Spinal cord (tissue), 9 donors: ENCODE measurements at regions not wholly inside any gene's neighbourhood (a gene's known extent, or its start where the extent isn't known, plus 50 kb on each side); places are given as distances from the start of the nearest gene placed in this dataset.

Experiments used
- DNase-seq, 6 donors: peaks; one replicate each; pipeline versions ENCODE4 v3.0.0 to v3.0.0-alpha.2; 2013 to 2015; ENCODE audit warnings: low spot score in 6 of 6, low read depth in 4 of 6
- H3K27ac ChIP-seq: one replicate; pipeline ENCODE4 v1.5.1; 2013; ENCODE audit warnings: low read depth, low read length, control low read depth
- H3K27me3 ChIP-seq: one replicate; pipeline ENCODE4 v1.6.1; 2013; ENCODE audit warnings: low read length; ENCODE audit not compliant: control insufficient read depth, insufficient read depth
- H3K36me3 ChIP-seq: one replicate; pipeline ENCODE4 v1.6.1; 2013; ENCODE audit warnings: low read length; ENCODE audit not compliant: control insufficient read depth, insufficient read depth
- H3K4me1 ChIP-seq: one replicate; pipeline ENCODE4 v1.6.1; 2013; ENCODE audit warnings: low read length; ENCODE audit not compliant: control insufficient read depth, insufficient read depth
- H3K4me3 ChIP-seq: one replicate; pipeline ENCODE4 v1.5.1; 2013; ENCODE audit warnings: low read depth, low read length, control low read depth
- H3K9me3 ChIP-seq: one replicate; pipeline ENCODE4 v1.6.1; 2013; ENCODE audit warnings: low read length; ENCODE audit not compliant: control insufficient read depth, insufficient read depth
- WGBS: methylation state at CpG from one replicate; pipeline ENCODE4 v1.1.5; 2013; ENCODE audit warnings: missing lambda C conversion rate; ENCODE audit not compliant: insufficient coverage; 5-methylcytosine and 5-hydroxymethylcytosine counted together
- donor health status: healthy.

DNA sequence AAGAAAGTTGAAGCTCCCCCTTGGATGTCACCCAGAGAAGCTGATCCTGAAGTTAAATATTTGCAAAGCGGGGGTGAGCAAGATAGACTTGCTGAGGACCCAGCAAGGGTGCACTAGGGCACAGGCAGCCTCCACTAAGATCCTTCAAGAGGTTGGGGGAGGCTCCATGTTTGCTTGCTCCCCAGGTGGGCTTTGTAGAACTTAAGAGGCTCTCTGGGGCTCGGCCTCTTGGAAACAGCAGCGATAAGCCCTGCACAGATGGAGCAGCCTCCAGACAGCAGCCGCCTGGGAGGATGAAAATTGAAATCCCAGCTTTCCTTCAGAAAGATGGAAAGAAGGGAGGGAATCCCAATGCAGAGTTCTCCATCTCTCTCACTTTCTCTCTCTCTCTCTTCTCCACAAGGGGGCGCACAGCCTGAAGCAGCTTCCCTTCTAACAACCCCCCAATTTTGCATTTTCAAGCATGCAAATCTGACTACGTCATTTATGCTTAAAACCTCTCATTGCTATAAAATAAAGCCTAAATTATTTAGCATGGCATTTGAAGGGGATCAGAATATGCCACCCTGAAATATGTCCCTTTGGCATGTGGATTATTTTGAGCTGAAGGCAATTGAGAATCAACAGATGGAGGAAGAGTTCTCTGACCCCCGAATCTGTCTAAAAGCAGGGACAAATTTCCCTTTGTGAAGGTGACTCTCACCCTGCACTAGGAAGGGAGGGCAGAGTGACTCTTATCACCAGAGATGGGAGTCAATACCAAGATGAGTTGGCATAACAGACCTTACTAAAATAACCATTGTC is 185.7 kb upstream of the KLHL29 start:
- Histone ChIP-seq H3K4me3 (no peak overlapping the region), H3K36me3 (no peaks in the 10 kb centered on the region), H3K4me1 (no peaks in the 10 kb centered on the region), H3K27me3 (no peaks in the 10 kb centered on the region), H3K27ac (no peak overlapping the region), H3K9me3 (no peaks in the 10 kb centered on the region)
- DNase-seq: no peak
- 81% methylated on average over 4 of the region's 7 CpGs for WGBS

DNA sequence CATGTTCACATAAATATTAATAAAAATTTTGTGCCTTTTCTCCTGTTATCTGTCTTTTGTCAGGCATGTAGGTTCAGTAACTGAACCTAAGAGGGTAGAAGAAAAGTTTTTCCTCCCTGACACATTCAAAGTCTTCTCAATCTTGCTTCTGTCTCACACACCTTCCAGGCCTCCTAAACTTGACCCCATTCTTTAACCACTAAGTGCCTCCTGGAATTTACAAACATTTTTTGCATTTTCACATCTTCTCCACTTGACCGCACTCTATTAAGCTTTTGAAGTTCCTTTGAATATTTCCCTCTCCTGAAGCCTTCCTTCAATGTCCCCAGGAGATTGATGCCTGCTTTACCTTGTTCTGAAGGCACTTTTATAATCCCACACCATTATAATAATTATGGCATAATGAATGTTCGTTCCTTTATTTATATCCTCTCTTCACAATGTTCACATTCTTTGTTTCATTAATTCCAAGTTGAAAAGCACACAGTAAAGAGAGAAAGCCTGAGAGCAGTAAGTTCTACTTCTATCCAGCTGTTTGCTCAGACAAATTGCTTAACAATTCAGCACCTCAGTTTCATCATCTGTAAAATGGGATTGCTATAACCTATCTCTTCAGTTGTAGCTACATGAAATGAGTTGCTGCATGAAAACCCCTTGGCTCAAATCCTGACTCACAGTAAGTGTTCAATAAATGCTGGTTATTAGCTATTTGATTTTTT is 184.8 kb upstream of the KLHL29 start:
- no peak for DNase-seq
- no peak overlapping the region for H3K27ac ChIP-seq
- H3K36me3 ChIP-seq: no peaks in the 10 kb centered on the region
- no peak overlapping the region for H3K4me3 ChIP-seq
- no peaks in the 10 kb centered on the region for H3K9me3 ChIP-seq
- whole genome bisulfite sequencing: 100% methylated on average over 1 of the region's 2 CpGs
- no peaks in the 10 kb centered on the region for H3K4me1 ChIP-seq
- H3K27me3 ChIP-seq: no peaks in the 10 kb centered on the region

DNA sequence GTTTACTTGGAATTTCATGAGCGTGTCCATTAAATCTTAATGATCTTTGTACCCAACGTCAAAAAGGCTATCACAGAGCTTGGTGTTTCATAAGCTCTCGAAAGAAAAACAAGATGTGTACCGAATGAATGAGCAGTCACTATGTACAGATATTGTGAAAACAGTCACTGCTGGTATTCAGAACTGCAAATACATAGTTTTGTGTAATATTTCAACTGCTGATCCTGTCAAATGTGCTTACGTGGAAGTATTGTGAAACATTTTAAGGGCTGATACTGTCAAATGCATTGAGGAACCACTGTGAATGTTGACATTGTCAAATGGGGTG is 184.2 kb upstream of the KLHL29 start:
- Histone ChIP-seq H3K27me3 (no peaks in the 10 kb centered on the region), H3K4me3 (no peak overlapping the region), H3K27ac (no peak overlapping the region), H3K36me3 (no peaks in the 10 kb centered on the region), H3K4me1 (no peaks in the 10 kb centered on the region), H3K9me3 (no peaks in the 10 kb centered on the region)
- 97% methylated on average over 5 of the region's 5 CpGs for WGBS
- no peak for DNase-seq

DNA sequence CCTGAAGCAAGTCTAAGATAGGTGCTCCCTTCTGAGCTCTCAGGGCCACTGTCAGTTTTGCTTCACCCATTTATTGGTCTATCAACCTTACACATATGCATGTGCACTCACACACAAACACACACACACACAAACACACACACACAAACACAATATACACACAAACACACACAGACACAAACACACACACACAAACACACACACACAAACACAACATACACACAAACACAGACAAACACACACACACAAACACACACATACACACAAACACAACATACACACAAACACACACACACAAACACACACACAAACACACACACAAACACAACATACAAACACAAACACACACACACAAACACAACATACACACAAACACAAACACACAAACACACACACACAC is 181.6 kb upstream of the KLHL29 start:
- no peaks in the 10 kb centered on the region for H3K36me3 ChIP-seq
- H3K9me3 ChIP-seq: no peaks in the 10 kb centered on the region
- H3K27me3 ChIP-seq: no peaks in the 10 kb centered on the region
- DNase-seq: no peak
- no peak overlapping the region for H3K27ac ChIP-seq
- no peaks in the 10 kb centered on the region for H3K4me1 ChIP-seq
- no peak overlapping the region for H3K4me3 ChIP-seq

DNA sequence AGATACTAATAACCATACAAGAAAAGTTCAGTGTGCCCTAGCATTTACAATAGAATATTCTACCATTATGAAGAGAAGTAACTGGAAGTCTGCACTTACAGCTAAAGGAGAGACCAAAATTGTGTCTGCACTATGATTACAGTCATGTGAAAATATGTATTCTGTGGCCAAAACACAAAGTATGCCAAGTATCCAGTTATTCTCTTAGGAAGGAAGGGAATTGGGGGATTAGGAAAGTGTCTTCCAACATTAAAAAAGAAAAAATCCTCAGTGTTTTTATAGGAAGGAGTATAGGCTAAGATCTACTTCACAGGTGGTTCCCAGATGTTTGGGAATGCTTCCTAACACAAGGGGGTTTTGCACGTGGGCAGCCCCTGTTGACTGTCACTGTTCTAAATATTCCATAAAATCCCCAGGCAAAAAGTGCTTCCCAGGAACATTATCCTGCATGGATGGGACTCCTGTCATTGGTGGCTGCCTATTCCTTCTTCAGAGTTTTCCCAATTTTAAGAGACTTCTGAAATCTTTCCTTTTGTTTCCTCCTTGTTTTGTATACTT is 180.2 kb upstream of the KLHL29 start:
- 43% methylated on average over 1 of the region's 1 CpG for WGBS

DNA sequence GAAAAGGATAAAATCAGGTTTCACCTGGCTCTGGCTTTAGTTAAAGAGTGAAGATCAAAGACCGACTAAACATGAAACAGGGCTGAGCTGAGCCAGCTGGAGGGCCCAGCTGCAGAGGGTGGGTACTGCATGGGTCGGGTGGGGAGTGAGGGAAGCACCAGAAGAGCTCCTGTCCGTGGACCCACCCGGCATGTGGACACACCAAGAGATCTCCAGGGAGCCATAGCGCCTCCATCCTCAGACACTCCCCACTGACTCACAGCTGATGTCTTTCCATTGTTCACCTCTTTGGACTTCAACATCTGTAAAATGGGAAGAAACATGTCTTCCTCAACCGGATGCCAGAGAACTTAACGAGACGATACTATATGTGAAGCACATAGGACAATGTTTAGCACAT is 178.3 kb upstream of the KLHL29 start:
- DNase-seq: no peak
- no peak overlapping the region for H3K27ac ChIP-seq
- no peaks in the 10 kb centered on the region for H3K36me3 ChIP-seq
- H3K27me3 ChIP-seq: no peaks in the 10 kb centered on the region
- H3K9me3 ChIP-seq: no peaks in the 10 kb centered on the region
- H3K4me1 ChIP-seq: no peaks in the 10 kb centered on the region
- H3K4me3 ChIP-seq: no peak overlapping the region
- WGBS: 100% methylated on average over 1 of the region's 8 CpGs

More for the DNA sequence above, 180.2 kb upstream of the KLHL29 start:
- H3K27ac ChIP-seq: no peak overlapping the region
- no peak overlapping the region for H3K4me3 ChIP-seq
- no peaks in the 10 kb centered on the region for H3K36me3 ChIP-seq
- H3K4me1 ChIP-seq: no peaks in the 10 kb centered on the region
- no peaks in the 10 kb centered on the region for H3K27me3 ChIP-seq
- no peaks in the 10 kb centered on the region for H3K9me3 ChIP-seq
- no peak for DNase-seq

DNA sequence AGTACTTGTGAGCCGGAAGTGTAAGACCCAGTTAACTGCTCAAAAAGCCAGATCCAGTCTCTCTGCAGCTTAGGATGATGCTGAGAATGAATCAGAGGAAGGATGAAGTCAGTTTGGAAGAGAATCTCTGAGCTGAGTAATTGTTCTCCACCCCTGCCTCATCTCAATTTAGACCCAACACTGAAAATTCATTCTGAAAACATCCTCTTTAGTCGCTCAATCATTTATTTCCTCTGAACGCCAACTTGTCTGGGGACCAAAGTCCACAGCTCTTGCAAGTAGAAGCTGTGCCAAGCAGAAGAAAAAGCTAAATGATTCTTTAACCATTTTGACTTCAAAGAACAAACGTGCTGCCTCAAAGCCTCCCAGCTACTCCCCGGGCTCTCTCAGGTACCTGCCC is 177.1 kb upstream of the KLHL29 start:
- 78% methylated on average over 4 of the region's 5 CpGs for WGBS

DNA sequence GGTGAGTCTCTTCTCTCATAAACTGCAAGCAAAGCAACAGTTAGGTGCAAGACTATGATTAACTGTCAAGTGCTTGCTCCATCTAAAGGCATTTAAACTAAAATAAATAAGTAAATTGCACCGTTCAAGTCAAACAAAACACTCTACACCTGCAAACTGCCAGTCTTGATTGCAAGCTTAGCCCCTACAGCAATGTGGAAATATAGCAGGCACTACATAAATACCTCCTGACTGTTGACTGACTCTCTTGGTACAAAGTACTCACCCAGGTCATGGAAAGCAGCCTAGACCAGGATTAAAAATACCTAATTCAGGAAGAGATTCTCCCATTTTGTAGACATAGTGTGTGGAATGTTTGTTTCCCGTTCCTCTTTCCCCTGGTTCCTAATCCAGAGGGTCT is 176.6 kb upstream of the KLHL29 start:
- no peaks in the 10 kb centered on the region for H3K36me3 ChIP-seq
- WGBS: no CpG with 5 or more reads among the region's 2 CpGs
- H3K4me3 ChIP-seq: no peak overlapping the region
- DNase-seq: no peak
- H3K9me3 ChIP-seq: no peaks in the 10 kb centered on the region
- no peaks in the 10 kb centered on the region for H3K27me3 ChIP-seq
- H3K27ac ChIP-seq: no peak overlapping the region
- no peaks in the 10 kb centered on the region for H3K4me1 ChIP-seq

More for the DNA sequence above, 177.1 kb upstream of the KLHL29 start:
- no peak overlapping the region for H3K27ac ChIP-seq
- no peak for DNase-seq
- no peaks in the 10 kb centered on the region for H3K27me3 ChIP-seq
- H3K9me3 ChIP-seq: no peaks in the 10 kb centered on the region
- no peaks in the 10 kb centered on the region for H3K36me3 ChIP-seq
- H3K4me3 ChIP-seq: no peak overlapping the region
- no peaks in the 10 kb centered on the region for H3K4me1 ChIP-seq

DNA sequence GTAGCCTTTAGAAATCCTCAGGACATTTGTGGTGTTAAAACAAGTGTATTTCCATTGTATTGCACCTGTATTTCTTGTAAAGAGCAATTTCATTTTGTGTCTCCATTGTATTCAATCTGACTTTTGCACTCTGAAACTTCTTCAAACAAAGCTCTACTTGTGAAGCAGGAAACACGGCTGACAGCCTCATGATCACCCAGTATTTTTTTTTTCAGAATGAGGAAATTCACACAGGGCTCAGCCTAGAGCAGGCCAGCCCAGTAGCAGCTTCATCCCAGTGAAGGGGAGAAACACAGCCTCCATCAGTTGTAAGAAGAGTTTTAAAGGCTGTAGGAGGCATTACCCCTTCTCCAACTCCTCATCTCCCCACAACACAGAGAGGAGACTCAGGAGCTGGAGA is 175.9 kb upstream of the KLHL29 start:
- no peak overlapping the region for H3K27ac ChIP-seq
- no peaks in the 10 kb centered on the region for H3K27me3 ChIP-seq
- H3K4me1 ChIP-seq: no peaks in the 10 kb centered on the region
- no peaks in the 10 kb centered on the region for H3K36me3 ChIP-seq
- DNase-seq: no peak
- no peak overlapping the region for H3K4me3 ChIP-seq
- no CpG with 5 or more reads among the region's 1 CpG for WGBS
- no peaks in the 10 kb centered on the region for H3K9me3 ChIP-seq
